ENCODE measurements at regions not wholly inside any gene's neighbourhood (a gene's known extent, or its start where the extent isn't known, plus 50 kb on each side); places are given as distances from the start of the nearest gene placed in this dataset.

DNA sequence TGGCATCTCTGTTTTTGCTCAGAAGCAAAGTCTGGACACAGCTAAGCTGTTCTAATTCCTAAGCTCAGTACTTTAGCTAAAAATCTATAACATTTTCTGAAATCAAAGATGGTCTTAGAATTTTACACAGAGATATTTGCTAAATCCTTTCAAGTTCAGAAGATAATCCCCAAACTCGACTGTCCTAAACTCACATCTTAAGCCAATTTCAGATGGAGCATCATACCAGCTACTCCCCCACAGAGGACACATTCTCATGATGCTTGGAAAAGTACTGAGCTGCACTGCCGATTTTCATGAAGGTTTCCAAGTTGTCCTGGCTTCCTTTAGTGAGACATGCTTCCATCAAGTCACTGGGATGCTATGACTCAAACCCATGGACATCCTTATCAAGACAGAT, 535.5 kb downstream of the SUCLG1 start:
- Histone ChIP-seq H3K79me2 (ENCODE audit: insufficient read depth, low read length) (no peaks in the 10 kb centered on the region), H3K27ac (ENCODE audit: low read depth, low read length, poor library complexity, severe bottlenecking) (no peak overlapping the region), H3K4me3 (ENCODE audit: low read depth, low read length, poor library complexity, severe bottlenecking) (no peak overlapping the region), H3F3A (ENCODE audit: insufficient read depth, low read length) (no peaks in the 10 kb centered on the region), H3K36me3 (ENCODE audit: insufficient read depth, low read length) (no peaks in the 10 kb centered on the region), H3K27me3 (ENCODE audit: insufficient read depth, low read length) (no peaks in the 10 kb centered on the region), H3K9me2 (ENCODE audit: low read depth, low read length) (no peaks in the 10 kb centered on the region), H3K4me1 (ENCODE audit: insufficient read depth, low read length, severe bottlenecking) (no peaks in the 10 kb centered on the region), H4K20me1 (ENCODE audit: insufficient read depth, low read length) (no peaks in the 10 kb centered on the region), H2AFZ (ENCODE audit: low read length) (no peak overlapping the region), H3K9me3 (ENCODE audit: low read length) (no peaks in the 10 kb centered on the region), H3K4me2 (ENCODE audit: low read length) (no peak overlapping the region), H3K9ac (ENCODE audit: low read length) (no peak overlapping the region)
- TF ChIP-seq EZH2 (IDR thresholded peaks at IDR 0.05; ENCODE audit: borderline replicate concordance, low read length), result no peak
- TF ChIP-seq, protein P1, sequence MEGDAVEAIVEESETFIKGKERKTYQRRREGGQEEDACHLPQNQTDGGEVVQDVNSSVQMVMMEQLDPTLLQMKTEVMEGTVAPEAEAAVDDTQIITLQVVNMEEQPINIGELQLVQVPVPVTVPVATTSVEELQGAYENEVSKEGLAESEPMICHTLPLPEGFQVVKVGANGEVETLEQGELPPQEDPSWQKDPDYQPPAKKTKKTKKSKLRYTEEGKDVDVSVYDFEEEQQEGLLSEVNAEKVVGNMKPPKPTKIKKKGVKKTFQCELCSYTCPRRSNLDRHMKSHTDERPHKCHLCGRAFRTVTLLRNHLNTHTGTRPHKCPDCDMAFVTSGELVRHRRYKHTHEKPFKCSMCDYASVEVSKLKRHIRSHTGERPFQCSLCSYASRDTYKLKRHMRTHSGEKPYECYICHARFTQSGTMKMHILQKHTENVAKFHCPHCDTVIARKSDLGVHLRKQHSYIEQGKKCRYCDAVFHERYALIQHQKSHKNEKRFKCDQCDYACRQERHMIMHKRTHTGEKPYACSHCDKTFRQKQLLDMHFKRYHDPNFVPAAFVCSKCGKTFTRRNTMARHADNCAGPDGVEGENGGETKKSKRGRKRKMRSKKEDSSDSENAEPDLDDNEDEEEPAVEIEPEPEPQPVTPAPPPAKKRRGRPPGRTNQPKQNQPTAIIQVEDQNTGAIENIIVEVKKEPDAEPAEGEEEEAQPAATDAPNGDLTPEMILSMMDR (IDR thresholded peaks at IDR 0.05; ENCODE audit: low read length), result no peak

DNA sequence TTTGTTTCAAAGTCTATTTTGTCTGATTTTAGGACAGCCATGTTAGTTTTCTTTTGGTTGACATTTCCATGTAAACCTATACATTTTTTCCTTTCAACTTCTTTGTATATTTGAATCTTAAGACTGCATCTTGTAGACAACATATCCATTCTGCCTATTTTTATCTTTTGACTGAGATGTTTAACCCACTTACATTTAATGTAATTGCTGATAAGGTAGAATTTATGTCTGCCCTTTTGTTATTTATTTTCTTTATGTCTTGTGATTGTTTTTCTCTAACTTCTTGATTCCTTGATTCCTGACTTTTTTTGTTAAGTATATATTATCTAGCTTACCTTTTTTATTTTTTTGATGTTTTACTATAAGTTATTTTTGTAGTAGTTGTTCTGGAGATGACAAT, 542.5 kb downstream of the SUCLG1 start:
- Histone ChIP-seq H2AFZ (ENCODE audit: low read length) (no peak overlapping the region), H3K36me3 (ENCODE audit: insufficient read depth, low read length) (no peaks in the 10 kb centered on the region), H4K20me1 (ENCODE audit: insufficient read depth, low read length) (no peaks in the 10 kb centered on the region), H3K27me3 (ENCODE audit: insufficient read depth, low read length) (no peaks in the 10 kb centered on the region), H3F3A (ENCODE audit: insufficient read depth, low read length) (no peaks in the 10 kb centered on the region), H3K27ac (ENCODE audit: low read depth, low read length, poor library complexity, severe bottlenecking) (no peak overlapping the region), H3K4me1 (ENCODE audit: insufficient read depth, low read length, severe bottlenecking) (no peaks in the 10 kb centered on the region), H3K9me3 (ENCODE audit: low read length) (no peaks in the 10 kb centered on the region), H3K9me2 (ENCODE audit: low read depth, low read length) (no peaks in the 10 kb centered on the region), H3K79me2 (ENCODE audit: insufficient read depth, low read length) (no peaks in the 10 kb centered on the region), H3K9ac (ENCODE audit: low read length) (no peak overlapping the region), H3K4me2 (ENCODE audit: low read length) (no peak overlapping the region), H3K4me3 (ENCODE audit: low read depth, low read length, poor library complexity, severe bottlenecking) (no peak overlapping the region)
- TF ChIP-seq EZH2 (IDR thresholded peaks at IDR 0.05; ENCODE audit: borderline replicate concordance, low read length), result no peak
- TF ChIP-seq, protein P1 (IDR thresholded peaks at IDR 0.05; ENCODE audit: low read length), result no peak

DNA sequence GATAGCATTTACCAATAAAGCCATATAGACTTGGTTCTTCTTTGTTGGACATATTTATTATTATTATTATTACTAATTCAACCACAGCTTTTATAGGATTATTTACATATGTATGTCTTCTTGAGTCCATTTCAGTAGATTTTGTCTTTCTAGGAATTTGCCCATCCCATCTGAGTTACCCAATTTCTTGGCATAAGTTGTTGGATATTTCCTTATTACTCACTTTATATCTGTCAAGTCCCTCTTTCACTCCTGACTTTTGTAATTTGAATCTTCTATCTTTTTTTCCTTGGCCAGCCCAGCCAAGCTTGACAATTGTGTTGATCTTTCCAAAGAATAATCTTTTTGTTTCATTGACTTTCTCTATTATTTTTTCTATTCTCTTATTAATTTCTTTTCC, 543.7 kb downstream of the SUCLG1 start:
- Histone ChIP-seq H3K9ac (ENCODE audit: low read length) (no peak overlapping the region), H3F3A (ENCODE audit: insufficient read depth, low read length) (no peaks in the 10 kb centered on the region), H2AFZ (ENCODE audit: low read length) (no peak overlapping the region), H3K79me2 (ENCODE audit: insufficient read depth, low read length) (no peaks in the 10 kb centered on the region), H4K20me1 (ENCODE audit: insufficient read depth, low read length) (no peaks in the 10 kb centered on the region), H3K9me2 (ENCODE audit: low read depth, low read length) (no peaks in the 10 kb centered on the region), H3K36me3 (ENCODE audit: insufficient read depth, low read length) (no peaks in the 10 kb centered on the region), H3K27ac (ENCODE audit: low read depth, low read length, poor library complexity, severe bottlenecking) (no peak overlapping the region), H3K4me2 (ENCODE audit: low read length) (no peak overlapping the region), H3K9me3 (ENCODE audit: low read length) (no peaks in the 10 kb centered on the region), H3K27me3 (ENCODE audit: insufficient read depth, low read length) (no peaks in the 10 kb centered on the region), H3K4me1 (ENCODE audit: insufficient read depth, low read length, severe bottlenecking) (no peaks in the 10 kb centered on the region), H3K4me3 (ENCODE audit: low read depth, low read length, poor library complexity, severe bottlenecking) (no peak overlapping the region)
- TF ChIP-seq, protein P1 (IDR thresholded peaks at IDR 0.05; ENCODE audit: low read length), result no peak
- TF ChIP-seq EZH2 (IDR thresholded peaks at IDR 0.05; ENCODE audit: borderline replicate concordance, low read length), result no peak
